Stimulated activated CD4-positive, alpha-beta T cell treated with anti-CD3 and anti-CD28 coated beads, Interleukin-12 subunit alpha, Interleukin-12 subunit beta, amount 100 ng/mL, for 48 hours (primary cell): ENCODE measurements at regions not wholly inside any gene's neighbourhood (a gene's known extent, or its start where the extent isn't known, plus 50 kb on each side); places are given as distances from the start of the nearest gene placed in this dataset.

Experiments
- DNase-seq, 3 donors: peaks; one replicate each; pipeline ENCODE4 v3.0.0-alpha.2; 2020; ENCODE audit warnings: low read depth in 2 of 3, low spot score in 1 of 3

DNA sequence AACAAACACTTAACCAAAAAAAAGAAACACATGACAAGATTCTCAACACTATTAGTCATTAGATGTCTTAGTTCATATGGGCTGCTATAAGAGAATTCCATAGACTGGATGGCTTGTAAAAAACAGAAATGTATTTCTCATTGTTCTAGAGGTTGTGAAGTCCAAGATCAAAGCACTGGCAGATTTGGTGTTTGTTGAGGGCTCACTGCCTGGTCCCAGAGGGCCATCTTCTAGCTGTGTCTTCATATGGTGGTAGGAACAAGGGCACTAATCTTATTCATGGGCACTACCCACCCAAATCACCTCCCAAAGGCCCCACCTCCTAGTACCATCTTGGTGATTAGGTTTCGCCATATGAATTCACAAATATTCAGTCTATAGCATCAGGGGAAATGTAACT, 162.5 kb upstream of the SDK2 start:
- DNase-seq: no peak

DNA sequence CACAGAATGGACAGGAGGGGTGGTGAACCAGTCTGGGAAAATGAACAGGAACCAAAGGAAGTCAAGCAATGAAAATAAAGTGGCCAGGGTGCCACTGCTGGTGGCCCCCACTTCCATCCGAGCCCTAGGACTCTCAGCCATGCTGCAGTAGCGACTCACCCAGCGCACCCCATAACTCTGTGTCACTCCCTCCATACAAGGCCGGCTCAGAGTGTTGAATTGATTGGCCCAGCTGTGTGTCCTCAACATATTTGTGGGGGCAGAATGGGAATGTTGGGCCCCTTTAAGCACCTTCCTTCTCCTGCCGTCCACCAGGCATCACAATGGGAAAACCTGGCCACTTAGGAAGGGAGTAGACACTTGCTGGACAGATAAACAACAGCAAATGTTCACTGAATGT, 169.0 kb upstream of the SDK2 start:
- DNase-seq: no peak

DNA sequence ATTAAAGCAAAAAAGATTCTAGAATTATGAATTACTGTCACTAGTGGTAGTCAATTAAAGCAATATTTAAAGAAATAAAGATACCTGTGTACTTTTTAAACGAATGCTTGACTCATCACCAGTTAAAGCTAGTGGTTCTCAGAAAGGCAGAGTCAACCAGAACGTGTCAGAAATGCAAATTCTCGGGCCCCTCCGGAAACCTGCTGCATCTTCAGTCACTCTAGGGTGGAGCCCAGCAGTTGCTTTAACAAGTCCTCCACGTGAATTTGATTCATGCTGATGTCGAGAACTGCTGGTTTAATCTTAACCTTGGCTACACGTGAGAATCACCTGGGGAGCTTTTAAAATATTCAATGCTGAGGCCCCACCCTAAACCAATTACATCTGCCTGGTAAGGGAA, 169.8 kb upstream of the SDK2 start:
- no peak for DNase-seq

DNA sequence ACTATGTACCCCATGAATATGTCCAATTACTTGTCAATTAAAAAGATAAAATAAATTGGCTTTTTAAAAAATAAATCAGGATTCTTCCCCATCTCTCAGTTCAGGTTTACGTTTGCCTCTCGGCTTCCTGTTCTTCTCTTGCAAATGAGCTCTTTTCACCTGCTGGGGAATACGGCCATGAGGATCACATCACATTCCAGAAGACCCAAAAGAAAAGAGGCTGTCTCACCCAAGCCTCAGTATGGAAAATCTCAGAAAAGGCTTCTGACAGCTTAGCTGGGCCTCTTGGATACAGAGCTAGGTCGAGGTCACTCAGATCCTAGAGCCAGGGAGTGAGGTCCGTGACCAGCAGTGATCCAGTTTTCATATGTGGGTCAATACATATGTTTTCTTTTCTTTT, 171.2 kb upstream of the SDK2 start:
- DNase-seq: no peak

DNA sequence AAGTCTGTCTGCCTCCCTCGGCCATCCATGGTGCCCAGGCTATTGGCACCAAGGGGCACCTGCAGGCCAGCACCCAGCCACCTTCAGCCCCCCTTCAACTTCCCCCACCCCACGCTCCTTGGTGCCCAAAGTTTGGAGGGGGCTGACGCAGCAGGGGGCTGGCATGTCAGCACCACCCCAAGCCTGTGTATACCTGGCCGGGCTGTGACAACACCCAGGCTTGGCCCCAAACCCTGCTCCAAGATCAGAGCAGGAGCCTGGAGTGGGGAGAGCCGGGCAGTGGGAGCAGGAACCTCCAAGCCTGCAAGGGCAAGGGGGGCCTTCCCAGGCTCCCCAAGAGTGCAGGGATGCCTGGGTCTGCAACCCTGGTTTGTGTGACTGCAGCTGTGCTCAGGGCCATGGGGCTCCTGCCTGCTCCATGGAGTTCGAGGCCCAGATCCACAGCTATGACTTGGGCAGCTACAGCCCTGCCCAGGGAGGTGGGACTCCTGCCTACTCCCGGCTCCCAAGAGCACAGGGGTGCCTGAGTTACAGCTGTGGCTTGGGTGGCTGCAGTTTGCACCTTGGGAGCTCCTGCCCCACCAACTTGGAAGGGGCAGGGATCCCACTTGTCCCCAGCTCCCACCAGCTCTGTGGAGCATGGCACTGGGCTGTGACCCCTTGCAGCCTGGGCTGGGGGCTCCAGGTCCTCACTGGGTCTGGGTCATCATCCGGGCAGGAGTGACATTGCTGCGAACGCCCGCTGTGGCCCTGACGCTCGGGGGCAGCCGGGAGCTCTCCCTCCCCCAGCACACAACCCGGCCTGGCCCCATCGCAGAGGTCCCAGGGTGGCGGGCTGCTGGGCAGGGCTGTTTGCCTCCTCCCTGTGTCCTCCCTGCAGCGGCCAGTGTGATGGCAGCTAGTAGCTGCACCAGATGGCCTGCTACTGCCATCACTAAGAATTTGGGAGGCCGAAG, 175.5 kb upstream of the SDK2 start:
- no peak for DNase-seq

DNA sequence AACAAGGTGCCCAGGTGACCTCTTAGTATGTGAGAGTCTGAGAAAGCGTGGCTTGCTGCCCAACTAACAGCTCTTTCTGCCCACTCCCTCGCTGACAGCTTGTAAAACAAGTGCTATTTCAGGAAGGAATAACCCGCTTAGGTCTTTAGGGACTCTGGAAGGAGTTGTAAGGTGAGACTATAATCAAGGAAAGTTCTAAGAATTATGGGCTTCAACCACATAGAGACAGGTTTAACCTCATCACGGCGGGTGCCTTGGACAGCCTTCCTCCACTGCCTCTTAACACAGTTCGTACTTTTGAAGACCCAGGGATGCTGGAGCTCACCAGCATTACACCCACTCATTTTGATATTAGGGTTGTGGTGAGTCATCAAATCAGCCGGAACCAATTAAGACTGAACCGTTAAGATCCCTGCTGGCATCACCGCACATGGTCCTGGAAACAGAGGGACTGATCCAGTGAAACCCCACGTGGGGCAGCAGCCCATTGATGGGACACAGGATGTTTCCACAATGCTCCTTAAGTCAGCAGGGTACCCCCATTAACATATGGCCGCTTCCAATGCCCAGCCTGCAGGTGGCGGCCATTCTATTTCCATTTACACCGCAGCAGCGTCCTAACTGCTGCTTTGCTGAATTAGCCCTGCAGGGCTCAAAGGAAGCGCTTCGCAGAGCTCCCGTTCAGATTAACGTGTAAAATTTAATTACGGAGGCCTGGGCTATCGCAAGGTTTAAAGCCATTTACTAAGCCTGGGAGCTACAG, 176.6 kb upstream of the SDK2 start:
- no peak for DNase-seq

DNA sequence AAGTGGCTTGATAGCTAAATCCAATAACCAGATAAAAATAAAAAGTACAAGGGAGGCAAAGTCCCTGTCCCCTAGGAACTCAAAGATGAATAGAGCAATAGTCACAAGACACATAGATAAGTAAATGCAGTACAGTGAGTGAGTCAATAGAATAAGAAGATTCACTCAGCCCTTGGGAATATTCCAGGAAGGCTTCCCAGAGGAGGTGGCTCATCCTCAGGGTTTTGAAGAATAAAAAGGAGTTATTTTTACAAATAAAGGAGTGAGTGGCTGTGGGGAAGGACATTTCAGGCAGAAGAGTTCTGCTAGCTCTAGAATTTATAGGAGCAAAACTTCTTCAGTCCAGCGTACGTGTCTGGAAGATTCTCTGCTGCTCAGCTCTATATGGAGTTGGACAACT, 177.4 kb upstream of the SDK2 start:
- no peak for DNase-seq

DNA sequence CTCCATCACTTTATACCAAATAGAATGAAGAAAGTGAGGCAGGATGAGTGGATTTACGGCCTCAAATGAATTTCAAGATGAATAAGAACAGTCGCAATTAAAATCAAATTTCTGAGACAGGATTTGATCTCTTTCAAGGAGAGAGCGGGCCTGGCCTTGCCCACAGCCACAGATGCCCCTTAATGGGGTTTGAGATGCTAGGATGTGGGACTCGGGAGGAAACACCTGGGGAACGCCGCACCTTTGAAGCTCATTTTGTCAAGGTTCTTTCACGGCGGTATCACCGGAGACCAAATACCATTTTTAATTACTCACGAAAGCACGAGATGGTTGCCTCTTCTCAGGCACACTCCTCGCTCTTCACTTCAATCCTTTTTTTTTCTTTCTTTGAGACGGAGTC, 178.1 kb upstream of the SDK2 start:
- DNase-seq: no peak

DNA sequence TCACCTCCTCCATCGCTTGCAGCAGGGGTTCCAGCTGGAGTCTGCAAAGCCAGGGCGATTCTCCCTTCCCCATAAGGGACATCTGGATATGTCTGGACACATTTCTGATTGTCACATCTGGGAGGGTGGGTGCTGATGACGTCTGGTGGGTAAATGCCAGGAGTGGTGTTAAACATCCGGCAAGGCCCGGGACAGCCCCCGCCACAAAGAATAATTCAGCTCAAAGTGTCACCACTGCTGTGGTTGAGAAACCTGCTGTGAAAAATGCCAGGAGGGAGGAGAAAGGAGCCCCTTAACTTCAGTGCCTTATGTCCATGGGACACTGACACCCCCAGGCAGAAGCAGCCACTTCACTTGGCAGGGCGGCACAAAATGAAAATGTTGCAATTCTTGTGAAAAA, 179.4 kb upstream of the SDK2 start:
- no peak for DNase-seq

DNA sequence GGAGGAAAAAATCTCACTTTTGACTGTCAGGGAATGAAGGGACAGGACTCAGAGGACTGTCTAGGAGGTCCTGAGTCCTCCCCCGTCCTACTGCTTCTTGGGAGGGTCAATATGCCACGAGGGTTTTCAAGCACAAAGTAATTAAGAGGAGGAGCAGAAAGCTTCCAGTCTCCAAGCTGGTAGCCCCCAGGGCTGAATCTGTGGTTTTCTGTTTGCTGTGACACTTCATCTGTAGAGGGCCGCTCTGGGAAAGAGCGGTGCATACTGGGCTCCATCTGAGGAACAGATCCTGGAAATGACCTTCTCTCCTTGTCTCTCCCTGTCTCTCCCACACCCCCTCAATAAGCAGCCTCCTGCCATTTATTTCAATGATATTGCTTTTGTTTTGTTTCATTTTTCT, 180.1 kb upstream of the SDK2 start:
- no peak for DNase-seq

DNA sequence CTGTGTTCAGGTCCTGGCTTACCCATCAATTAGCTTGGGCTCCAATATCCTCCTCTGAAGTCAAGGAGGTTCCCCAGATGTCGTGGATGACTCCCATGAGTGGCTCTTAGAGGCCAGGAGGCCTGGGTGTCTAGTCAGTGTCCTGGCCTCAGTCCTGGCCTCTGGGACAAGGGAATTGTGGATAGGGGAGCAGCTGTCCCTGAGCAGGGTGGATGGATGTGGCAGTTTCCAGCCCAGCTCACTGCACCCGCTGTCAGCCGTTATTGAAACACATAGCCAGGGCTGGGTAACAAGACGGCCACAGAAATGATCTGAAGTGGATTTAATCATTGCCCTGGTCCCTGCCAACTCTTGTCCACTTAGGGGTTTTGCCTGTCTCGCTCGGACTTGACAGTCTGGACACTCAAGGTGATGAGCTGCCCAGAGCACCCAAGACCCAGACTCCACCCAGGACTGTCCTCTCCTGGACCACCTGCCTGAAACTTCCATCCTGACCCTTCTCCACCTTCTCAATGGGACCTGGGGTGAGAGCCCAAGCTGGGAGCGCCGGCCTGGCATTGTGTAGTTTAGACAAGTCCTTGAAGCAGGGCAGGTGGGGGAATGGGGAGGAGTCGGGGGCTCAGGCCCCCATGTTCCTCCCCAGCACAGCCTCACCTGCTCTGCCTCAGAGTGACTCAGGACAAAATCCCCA, 182.1 kb upstream of the SDK2 start:
- DNase-seq: no peak

DNA sequence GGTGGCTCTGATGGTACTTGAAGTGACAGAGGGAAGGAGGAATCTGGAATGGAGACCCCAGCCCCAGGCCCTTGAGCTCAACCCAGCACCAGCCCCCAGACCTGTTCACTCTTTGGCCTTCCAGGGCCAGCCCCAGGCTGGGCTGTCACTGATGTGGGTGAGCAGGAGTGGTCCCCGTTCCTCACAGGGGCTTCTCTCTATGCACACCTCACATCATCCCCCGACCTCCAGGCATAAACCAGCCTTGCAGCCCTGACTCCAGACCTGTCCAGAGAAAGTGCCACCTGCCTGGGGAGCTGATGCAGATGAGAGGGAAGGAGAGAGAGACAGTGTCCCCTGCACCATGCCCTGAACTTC, 182.6 kb upstream of the SDK2 start:
- no peak for DNase-seq

DNA sequence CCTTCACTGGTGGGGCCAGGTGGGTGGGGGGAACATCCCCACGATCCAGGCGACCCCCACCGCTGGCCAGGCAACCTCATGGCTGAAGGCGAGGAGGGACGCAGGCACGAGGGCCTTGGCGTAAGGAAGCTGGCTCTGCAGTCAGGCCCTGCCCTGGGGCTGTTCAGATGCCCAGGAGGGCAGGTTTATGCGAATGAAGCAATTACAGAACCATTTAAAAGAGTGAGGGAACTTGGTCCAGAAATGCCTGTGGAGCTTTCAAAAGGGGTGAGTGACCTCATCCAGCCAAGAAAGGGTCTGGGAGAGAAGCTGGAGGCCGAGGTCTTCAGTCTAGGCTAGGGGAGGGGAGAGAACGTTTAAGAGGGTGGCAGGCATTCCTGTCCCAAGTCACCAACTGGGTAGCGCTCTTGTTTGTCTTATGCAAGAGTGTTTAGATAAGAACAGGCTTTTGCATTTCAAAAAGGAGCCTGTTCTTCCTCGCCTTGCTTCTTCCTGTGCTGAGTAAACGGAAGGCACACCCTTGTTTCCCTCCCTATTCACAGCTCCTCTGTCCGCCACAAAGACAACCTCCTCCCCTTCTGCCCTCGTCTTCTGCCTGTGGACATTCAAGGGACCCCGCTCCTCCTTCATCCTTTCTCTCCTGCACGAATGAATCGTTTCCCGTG, 183.5 kb upstream of the SDK2 start:
- DNase-seq: no peak

DNA sequence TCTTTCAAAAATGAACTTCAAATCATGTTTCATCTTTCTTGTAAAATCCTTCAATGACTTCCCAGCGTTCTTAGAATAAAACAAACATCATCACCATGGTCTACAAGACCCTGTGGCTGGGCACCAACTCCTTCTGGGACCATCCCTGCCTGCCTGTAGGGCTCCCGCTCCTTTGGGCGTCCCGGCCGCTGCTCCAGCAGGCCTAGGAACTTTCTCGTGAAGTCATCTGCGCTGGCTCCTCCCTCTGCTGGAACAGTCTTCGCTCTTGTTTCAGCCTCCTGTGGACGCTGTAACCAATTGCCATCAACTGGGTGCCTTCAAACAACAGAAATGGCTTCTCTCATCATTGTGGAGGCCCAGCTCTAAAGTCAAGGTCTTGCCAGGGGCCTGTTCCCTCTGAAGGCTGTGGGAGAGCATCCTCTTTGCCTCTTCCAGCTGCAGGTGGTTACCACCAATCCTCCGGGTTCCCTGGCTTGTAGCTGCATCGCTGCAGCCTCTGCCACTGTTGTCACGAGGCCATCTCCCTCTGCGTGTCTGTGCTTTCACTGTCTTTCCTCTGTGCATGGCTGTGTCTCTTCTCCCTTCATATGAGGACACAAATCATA, 185.5 kb upstream of the SDK2 start:
- no peak for DNase-seq

DNA sequence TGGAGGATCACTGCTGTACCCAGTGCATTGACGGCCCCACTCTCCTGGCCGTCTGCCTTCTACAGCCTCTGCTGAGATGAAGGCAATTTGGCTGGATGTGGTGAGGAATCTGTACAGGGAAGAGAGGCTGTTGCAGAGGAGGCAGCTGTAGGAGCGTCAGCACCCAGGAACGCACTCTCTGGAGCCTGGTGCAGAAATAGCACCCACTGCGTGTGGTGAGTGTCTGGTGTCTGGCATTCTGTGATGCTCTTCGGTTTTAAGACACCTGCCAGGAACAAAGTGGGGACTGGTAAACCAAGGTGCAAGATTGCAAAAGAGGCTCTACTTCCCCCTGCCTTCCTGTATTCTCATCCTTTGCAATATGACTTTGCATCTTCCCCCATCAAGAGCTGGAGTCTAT, 187.5 kb upstream of the SDK2 start:
- no peak for DNase-seq

DNA sequence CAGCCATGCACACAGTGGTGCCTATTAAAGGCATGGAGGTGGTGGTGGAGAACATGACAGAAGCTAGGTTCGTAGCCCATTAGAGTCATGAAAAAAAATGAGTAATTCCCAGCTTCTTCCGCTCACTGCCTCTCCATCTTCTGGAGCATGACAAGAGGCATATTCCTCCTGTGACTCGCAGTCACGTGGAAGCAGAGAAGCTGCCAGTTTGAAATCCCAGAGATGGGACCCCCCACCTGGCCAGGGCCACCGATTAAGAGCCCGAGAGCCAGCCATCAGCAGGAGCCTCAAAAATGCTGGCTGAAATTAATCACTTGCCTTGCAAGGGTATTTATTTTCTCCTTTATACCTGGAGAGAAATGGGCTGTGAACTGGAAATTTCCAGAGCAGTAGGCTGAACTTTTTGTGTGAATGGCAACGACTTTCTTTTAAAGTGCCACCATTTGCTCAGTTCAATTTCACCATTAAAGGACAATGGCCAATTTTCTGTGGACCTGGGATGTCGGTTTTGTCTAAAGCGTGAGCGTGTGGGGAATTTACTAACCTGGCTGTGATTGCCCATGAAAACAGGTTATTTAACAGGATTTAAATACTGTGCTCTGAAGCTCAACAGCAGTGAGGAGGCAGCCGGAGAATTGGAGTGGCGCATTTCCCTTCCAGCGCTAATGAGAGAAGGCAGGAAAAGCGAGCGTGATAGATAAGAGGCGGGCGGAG, 189.7 kb upstream of the SDK2 start:
- DNase-seq: no peak

DNA sequence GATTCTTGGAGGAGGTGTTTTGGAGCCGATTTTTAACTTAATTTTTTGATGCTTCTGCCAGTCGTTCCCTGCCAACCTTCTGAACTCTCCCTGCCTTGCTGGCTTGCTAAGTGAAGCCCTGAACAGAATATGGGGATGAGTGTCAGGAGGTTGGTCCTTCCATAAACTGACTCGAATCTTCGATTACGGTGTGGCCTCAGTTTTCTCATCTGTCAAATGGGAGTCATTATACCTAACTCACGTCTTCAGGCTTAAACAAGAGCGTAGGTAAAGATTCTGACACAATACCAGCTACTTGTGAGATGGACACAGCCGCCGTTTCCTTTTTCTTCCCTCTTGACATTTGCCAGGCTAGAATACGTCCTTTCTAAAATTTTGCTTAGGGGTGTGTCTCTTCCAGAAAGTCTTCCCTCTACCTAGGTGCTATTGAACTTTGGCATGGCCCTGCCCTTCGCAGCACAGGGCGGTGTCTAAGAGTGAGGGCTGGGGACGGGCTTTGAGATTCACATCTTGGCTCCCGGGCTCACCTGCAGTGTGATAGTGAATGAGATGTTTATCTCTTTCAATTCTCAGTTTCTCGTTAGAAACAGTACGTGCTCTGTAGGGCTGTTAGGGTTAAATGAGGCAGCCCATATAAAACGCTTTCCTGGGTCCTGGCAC, 190.6 kb upstream of the SDK2 start:
- DNase-seq: no peak

DNA sequence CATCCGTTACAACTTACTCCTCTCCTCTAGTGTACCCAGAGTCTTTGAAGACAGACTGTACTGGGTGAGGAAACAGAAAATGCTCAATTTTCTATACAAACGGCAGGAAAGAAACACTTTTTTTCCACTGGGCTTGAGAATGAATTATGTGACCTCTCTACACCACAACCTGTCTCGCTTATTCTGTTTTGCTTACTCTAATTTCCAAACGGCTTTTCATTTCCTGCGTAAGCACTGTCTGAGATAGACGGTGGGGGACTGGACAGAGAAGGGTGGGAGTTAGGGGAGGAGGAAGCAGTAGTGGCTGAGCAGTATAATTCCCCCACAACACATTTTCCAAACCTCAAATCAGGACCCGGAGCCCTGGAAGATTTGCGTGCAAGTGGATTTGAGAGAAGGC, 191.4 kb upstream of the SDK2 start:
- no peak for DNase-seq

DNA sequence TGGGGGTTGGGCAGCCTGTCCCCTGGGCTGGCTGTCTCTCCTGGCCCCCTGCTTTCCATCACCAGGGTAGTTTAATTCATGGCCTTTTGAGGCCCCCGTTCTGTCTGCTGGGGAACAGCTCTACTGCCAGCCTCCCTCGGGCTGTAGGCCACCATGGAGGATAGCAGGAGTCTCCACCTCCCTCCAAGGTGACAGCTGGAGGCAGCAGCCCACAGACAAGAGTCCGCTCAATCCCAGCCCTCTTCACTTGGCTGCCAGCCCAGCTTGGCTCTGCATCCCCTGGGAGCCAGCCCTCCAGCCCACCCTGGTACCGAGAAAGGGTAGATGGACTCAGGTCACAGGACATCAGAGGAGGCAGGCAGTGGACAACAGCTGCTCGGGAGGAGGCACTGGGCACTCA, 194.6 kb upstream of the SDK2 start:
- no peak for DNase-seq

DNA sequence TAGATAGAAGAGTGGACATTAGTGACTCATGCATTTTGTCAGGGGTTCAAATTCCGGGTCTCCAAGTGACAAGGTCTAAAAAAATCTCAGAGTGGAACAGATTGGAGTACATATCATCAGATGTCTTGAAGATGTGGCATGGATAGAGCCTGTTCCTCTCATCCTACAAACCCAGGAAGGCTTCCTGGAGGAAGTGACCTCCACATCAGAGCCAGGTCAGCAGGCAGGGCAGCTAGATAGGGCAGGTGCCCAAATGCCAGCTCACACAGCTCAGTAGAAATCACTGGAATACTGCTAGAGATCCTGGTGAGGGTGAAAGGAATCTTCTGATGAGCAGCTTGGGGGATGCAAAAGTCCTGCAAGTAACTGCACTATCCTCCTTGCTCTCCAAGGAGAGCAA, 196.6 kb upstream of the SDK2 start:
- DNase-seq: no peak
